ENCODE measurements at regions not wholly inside any gene's neighbourhood (a gene's known extent, or its start where the extent isn't known, plus 50 kb on each side); places are given as distances from the start of the nearest gene placed in this dataset.
"Not testable (repeated sequence)": the region's sequence is repeated elsewhere in the genome, so short reads cannot be mapped to it uniquely, and the experiment has no call there.

DNA sequence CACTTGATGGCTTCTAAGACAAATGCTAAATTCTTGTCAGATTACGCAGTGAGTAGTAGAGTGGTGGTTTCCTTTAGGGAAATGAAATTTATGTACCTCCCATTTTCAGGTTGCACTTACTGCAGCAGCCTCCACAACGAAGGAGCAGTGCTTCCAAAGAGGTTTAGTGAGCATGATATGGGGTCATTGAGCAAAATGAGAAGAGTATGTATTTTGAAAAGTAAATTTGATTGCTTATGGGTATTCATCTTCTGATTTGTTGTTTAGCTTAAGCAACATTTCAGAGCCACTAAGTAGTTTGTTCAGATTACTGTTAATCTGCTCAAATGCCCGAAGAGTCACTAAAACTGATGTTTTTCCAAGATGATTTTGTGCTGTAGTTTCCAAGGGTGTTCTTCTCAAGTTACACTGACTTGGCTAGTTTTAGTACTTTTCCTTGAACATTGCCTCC, 493.6 kb downstream of the PCNX1 start:
- DNase-seq: no peak

DNA sequence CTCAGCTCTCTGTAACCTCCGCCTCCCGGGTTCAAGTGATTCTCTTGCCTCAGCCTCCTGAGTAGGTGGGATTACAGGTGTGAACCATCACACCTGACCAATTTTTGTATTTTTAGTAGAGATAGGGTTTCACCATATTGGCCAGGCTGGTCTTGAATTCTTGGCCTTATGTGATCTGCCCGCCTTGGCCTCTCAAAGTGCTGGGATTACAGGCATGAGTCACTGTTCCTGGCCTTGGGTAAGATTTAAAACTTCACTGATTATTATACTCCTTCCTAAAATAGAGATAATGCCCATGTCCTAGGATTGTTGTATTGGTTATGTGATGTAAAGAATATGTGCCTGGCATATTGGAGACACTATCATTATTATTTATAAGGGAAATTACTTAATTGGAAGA, 495.2 kb downstream of the PCNX1 start:
- DNase-seq: not testable (repeated sequence)

DNA sequence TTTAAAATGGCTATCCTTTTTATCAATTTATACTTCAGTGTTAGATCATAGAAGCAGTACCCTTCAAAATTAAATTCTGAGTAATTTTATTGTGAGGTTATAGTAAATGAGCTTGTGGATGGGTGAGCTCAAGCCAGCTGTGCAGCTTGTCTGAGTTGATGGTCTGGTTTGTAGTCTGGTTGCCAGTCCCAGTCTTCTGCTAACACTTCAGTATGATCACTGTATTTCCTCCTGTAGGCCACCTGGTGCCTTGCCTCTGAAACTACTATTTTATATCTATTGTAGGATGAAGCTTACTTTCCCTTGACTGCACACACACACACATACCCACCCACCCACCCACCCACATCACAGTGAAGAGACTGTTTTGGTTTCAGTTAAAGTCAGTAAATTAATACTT, 496.4 kb downstream of the PCNX1 start:
- peak; percentile 31 to 66 for DNase-seq

DNA sequence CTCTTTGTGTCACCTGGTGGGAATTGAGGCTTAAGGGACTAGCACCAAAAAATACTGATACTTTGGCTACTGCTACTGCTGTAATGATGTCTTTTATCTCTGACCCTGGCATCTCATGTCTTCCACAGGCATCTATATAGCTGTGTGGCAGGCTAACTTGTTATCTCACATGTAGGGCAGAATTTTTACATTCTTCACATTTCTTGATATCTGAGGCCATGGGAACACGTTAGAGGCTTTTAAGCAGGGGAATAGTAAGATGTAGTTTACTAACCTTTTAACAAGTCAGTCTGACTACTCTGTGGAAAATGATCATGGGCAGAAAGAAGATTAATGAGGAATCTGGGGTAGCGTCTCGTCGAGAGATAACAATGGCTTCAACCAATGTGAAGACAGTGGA, 498.4 kb downstream of the PCNX1 start:
- no peak for DNase-seq

DNA sequence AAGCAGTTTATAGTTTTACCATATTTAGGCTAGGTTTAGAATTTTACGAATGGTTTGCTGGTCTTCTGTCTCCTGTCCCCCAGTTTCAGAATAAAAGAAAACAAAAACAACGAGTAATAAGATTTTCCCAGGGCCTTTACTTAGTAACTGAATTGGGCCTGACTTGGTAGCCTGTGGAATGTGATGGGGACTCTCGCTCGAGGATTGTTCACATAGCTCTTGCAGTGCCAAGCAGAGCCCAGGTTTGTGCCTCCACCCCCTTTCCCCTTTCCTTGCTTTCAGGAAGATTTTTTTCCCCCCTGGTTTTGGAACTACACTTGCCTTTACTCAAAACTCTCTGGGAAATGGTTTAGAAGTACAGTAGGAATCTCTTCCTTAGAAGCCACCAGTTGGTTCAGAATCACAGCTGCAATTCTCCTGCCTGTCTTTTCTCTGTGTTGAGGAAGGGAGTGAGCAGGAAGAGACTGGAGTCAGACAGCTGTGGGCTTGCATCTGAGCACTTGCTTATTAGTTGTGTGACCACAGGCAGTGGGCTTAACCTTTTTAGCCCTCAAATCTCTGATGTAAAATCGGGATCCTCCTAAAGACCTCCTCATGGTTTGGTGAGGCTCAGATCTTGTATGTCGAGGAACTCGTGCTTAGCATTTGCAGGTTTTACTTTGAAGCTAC, 501.2 kb downstream of the PCNX1 start:
- DNase-seq: no peak

DNA sequence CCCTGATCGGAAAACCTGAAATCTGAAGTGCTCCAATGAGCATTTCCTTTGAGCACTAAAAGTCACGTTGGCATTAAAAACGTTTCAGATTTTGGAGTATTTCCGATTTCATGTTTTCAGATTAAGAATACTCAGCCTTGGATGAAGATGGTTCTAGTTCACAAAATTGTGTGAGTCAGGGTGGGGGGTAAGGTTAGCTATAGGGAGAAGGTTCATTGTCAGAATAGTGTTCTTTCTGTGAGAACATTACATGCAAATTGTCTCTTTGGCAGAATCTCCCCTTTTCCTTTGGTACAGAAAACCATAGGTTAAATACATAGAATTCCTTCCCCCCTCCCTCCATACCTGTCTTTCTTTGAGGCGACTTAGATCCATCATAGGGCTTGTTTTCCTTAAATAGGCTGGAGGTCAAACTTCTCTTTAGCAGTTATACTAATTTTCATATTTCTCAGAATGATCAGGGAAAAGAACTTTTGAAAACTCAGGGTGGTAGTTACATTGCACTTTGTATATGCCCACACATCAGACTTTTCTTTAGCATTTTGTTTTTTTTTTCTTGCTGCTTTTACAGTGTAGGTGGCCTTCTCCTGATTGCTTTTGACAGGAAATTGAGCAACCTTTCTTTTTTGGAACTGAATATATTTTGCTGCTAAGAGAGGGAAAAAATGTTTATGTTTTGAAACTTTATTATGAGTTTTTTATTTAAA, 503.5 kb downstream of the PCNX1 start:
- DNase-seq: no peak

DNA sequence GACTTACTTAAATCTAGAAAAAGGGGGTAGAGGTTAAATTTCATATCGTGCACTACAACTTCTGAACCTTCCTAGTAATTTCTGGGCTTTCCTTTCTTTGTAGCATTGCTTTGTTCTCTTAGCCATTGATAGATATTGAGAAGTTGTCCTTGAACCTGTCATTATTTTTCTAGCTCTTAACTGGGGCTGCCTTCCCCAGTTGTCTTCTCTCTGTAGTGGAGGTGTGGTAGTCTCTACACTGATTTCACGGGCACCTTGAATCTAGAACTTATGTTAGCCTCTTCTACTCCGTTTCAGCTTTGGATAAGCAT, 504.0 kb downstream of the PCNX1 start:
- DNase-seq: no peak

DNA sequence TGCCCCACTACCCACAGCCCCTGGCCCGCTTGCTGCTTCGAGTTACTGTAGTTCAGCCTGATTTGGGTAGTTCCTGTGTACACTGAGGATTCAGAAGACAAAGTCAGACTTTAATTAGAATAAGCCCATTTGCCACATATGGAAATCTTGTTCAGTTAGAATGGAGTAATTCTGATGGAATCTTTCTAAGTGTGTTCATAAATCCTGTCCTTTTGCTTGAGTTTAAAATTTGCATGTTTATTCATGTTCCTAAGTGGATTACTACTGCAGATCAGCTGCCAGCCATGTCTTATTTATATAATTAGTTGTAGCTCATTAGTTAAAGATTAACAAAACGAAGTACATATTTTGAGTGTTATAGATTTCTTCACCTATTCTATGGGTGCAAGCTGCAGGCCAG, 504.5 kb downstream of the PCNX1 start:
- no peak for DNase-seq

DNA sequence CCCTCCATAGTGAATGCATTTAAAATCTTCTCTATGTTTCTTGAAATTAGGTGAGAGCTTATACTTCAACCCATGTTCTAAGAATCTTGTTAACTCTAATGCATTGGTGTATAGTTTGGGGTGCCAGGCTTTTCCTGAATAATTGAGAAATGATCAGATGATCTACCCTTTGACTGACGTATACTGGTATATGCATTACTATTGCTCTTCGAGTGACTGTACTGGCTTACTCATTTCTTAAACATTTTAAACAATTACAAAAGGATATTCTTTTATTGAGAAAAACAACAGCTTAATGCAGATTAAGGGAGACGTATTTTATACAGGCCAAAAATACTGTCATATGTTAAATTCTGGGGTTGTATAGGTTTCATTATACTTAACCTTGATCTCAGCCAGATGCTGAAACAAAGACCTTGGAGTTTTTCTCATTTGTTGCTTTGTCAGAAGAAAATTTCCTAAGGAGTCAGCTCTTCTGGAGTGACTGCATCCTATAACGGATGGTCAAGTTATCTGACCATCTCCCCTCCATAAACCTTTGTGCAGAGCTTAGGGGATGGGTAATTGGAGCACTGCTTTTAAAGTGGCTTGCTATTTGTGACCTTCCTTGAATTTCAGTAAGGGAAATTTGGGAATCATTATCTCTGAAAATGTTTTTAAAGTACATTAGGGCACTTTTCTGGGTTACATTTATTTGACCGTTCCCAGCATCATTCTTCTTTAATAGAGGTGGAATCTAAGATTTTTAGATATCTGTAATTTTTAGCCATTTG, 507.6 kb downstream of the PCNX1 start:
- no peak for DNase-seq

DNA sequence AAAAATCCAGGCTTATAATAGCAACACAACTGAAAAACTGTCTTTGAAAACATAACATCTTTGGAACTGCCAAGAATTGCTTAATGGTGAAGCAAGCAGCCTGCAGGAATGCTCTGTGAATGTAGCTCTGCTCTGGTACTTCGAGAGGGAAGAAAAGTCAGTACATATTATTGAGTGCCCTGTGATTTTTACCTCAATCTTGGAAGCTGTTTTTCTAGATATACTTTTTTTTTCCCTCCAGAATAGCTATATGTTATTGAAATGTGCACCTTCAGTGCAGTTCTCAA, 508.1 kb downstream of the PCNX1 start:
- no peak for DNase-seq

DNA sequence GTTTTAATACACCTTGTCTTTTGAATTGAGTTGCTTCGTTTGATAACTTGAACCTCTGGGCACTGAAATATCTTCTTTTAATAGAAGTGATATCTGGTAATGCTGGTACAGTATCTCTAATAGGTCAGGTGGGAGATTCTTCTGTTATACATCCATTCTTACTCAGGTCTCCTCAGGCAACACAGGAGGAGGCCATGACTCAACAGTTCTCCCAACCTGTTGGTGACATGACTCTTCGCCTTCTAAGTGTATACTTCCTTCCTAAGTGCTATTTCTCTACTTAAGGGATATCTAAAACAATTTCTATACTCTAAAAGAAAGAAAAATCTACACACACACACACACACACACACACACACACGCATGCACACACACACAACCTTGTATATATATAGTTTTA, 509.1 kb downstream of the PCNX1 start:
- no peak for DNase-seq

DNA sequence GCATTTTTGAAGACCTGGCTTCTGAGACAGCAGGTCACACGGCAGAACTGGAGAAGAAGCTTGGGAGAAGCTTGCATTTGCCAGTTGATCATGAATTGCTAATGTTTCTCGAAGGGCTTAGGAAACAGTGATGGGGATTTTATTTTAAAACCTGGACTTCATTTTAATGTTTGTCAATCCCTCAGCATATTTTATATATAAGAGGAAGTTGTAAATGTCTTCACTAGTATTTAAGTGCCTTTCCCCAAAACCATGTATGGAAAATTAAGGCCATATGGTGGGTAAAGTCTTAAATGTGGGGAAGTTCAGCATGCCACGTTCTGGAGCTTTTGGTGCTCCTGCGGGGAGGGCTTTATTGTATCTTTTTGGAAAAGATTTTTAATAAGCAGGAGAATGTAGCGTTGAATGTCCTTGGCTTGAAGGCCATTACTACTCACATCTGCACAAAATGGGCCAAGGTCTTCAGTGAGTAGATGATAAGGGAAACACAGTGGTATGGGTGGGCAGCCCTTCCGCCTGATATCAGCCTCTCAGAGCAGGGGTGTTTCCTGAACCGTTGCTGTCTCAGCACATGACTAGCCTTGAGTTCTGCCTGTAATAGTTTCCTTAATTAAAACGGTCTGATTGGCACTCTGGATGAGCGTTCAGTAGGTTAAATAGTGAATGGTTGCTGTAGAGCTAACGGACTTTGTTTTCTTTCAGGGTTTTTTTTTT, 511.4 kb downstream of the PCNX1 start:
- DNase-seq: no peak

DNA sequence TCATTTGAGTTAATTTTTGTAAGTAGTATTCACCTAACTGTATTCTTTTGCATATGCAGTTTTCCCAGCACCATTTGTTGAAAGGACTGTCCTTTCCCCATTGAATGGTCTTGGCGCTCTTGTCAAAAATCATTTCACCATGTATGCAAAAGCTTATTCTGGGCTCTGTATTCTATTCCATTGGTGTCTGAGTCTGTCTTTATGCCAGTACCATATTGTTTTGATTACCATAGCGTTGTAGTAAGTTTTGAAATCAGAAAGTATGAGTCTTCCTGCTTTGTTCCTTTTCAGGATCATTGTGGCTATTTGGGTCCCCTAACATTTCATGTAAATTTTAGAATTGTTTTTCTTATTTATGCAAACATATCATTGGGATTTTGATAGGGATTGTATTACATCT, 508.7 kb upstream of the RGS6 start:
- DNase-seq: no peak

DNA sequence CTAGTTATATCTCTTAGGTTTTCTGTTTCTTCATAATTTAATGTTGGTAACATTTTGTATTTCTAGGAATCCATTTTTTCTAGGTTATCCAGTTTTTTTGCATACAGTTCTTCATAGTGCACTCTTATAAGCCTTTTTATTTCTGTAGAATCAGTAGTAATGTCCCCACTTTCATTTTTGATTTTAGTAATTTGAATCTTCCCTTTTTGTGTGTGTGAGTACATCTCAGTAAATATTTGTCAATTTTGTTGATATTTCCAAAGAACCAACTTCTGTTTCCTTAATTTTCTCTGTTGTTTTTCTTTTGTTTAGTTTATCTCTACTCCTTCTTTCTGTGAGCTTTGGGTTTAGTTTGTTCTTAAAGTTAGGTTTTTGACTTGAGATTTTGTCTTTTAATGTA, 507.3 kb upstream of the RGS6 start:
- no peak for DNase-seq

DNA sequence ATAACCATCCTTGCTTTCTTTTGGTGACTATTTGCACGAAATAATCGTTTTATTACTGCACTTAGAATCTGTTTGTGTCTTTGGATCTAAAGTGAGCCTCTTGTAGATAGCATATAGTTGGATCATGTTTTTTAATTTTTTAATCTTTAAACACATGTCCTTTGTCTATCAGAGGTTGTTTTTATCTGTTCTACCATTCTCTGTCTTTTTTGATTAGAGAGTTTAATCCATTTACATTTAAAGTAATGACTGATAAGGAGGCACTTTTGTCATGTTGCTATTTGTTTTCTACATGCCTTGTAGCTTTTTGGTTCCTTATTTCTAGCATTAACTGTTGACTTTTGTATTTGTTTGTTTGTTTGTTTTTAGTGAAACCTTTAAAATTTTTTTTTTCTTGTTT, 506.2 kb upstream of the RGS6 start:
- no peak for DNase-seq

DNA sequence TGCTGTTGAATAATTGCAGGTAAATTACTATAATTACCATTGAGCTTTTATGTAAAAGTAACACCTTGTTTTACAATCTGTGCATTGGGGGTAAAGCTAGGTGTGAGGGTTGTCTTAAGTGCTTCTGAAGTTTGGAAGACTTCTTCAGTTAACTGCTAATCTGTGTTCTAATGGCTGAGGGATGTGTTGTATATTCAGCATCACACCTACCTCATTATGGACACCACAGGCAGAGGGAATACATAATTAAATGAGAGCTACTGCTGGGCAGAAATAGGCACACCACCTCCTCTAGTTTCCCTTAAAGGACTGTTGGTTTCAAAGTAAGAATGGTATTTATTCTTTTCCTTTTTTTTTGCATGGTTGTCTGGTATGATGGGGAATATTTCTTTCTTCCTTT, 502.3 kb upstream of the RGS6 start:
- no peak for DNase-seq

DNA sequence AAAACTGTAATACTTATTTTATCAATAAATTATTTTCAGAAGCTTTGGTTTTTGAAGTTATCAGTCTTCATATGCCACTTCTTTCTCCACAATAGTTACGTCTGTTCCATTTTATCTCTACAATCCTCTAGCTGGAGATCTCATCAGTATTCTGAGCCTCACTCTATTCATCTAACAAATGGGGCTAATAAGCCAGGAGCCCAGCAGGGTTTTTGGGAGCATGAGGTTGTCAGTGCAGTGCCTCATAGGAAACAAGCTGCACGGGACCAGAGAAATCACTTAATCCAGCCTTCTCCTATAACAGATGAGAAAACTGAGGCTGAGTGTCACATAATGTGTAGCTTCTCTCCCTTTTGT, 501.9 kb upstream of the RGS6 start:
- no peak for DNase-seq

DNA sequence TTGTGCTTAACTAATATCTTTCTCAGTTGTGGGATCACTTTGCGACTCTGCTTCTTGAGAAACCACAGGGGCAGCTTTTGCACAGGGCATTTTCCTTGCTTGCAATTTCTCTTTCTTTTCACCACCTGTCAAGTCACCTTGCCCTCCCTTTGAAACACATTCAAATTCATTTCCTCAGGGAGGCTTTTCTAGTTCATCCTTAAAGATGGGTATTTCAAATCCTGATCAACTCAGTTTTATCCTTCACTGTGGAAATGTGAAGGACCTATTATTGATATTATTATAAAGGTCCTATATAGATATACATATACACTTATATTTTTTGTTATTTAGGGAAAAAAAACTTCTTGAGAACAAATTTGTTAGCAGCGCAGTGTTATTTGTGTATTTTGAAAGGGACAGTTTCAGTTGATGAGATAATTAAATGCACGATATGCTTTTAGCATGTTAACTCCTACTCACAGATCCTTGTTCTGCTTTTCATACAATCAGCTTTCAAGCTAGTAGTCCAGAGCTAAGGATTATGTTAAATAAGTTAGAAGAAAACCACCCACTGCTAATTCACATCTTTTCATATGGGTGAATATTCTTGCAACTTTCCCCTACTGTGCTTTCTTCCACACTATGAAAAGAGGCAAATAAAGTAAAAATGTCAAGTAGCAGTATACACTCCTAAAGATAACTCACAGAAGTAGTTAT, 501.4 kb upstream of the RGS6 start:
- DNase-seq: no peak

DNA sequence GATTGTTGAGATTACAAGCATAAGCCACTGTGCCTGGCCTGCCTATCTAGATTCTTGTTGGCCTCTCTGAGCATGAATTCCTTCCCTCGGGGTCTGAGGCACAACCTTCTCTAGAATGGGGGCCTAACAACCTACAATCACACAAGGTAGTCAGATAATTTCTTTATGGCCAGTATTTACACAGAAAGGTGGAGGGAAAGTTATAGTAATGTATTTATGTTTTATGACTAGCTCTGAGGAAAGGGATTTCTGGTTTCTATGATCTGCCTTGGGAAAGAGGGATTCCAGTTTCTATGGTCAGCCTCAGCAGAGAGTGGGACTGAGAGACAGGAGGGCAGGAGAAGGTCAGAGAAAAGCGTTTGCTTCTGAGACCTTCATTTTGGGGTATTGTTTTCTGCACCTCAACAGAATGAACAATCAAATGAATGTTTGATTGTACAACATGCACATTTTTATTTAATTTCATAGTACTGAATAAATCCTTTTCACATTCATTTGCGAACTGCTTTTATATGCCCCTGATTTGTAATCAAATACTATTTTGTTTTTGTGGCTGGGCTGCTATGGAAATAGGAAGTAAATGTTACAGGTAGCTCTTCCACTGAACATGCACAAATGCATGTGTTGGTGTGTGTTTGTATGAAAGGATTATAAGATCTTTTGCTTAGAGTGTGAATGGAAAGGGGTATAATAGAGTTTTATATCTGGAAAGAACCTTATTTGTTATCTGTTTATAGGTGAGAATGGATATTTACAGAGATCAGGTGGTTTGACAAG, 499.7 kb upstream of the RGS6 start:
- no peak for DNase-seq

DNA sequence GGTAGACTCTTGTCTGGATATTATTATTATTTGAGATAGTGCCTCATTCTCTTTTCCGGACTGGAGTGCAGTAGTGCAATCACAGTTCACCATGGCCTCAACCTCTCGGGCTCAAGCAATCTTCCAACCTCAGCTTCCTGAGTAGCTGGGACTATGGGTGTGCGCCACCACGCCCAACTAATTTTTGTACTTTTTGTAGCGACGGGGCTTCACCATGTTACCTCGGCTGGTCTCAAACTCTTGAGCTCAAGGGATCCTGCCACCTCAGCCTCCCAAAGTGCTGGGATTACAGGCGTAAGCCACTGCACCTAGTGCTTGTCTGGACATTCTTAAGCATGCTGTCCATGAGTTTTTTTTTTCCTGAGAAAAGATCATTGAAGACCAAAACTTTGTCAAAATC, 498.9 kb upstream of the RGS6 start:
- DNase-seq: no peak

DNA sequence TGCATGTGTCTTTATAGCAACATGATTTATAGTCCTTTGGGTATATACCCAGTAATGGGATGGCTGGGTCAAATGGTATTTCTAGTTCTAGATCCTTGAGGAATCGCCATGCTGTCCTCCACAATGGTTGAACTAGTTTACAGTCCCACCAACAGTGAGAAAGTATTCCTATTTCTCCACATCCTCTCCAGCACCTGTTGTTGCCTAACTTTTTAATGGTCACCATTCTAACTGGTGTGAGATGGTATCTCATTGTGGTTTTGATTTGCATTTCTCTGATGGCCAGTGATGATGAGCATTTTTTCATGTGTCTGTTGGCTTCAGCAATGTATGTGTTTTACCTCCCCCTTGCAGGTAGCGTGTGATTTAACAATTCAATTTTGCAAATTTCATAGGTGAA, 496.6 kb upstream of the RGS6 start:
- not testable (repeated sequence) for DNase-seq

DNA sequence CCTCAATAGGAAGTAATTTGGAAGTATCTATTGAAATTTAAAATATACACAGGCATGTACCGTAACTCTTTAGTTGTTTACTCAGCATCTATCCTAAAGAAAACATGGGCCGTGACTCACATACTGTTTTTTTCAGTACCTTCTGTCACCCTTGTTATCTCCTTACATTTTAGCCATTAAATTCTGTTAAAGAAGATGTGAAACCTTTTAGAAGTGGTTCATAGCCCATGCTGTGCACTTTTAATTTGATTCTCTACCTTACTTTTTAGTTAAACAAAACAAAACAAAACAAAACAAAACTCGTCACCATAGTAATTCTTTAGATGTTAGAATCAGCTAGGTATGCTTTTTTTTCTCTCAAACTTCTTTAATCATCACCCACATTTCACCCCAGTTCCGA, 494.4 kb upstream of the RGS6 start:
- DNase-seq: no peak

DNA sequence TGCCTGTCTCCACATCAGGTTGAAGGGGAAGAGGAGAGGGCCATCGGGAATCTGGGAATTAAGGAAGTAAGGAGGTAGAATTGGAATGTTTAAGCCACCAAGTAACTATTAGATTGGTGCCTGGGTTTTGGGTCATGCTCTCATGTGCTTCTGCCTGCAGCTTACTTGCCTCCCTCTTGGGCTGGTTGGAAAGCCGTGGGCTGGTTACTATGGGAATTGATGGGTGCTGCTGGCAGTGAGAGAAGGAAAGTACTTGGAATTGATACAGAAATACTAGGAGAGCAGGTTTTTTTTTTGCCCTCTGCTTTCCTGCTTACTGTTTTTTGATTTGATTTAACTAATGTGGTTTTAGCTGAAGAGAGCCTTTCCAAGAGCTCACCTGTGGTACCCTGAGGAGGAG, 493.5 kb upstream of the RGS6 start:
- peak in 1 of 2 experiments; percentile 18 for DNase-seq
